HEK293 (cell line): ENCODE measurements at regions not wholly inside any gene's neighbourhood (a gene's known extent, or its start where the extent isn't known, plus 50 kb on each side); places are given as distances from the start of the nearest gene placed in this dataset.

Experiments used
- CTCF ChIA-PET: fragments of 350-600 bp; formaldehyde crosslinking; extraction: SDS; loops from one replicate; lab custom pipeline; 2021; ENCODE audit warnings: antibody characterized with exemption; lab: Yijun Ruan, JAX
- POLR2A ChIA-PET: fragments of 300-600 bp; formaldehyde crosslinking; extraction: SDS; loops from one replicate; lab custom pipeline; 2020; ENCODE audit warnings: antibody characterized with exemption, inconsistent platforms; lab: Yijun Ruan, JAX
- H3K27ac ChIP-seq: fragments of 200-500 bp; sonication (Bioruptor generic); 2 replicates; pipeline ENCODE4 v1.5.1; 2014; ENCODE audit warnings: low read depth, low read length, control low read depth, inconsistent platforms; ENCODE audit errors: extremely low read depth
- H3K36me3 ChIP-seq, 2 experiments: fragments of 200-500 bp in 1 of 2; sonication (Bioruptor generic) in 1 of 2; 1 replicate in 1 of 2; 2 replicates in 1 of 2; pipeline ENCODE4 v1.5.1; 2014 to 2017; ENCODE audit warnings: inconsistent platforms in 2 of 2, low read length in 2 of 2; ENCODE audit not compliant: control insufficient read depth in 2 of 2, insufficient read depth in 1 of 2
- H3K4me1 ChIP-seq: fragments of 200-500 bp; sonication (Bioruptor generic); 2 replicates; pipeline ENCODE4 v1.5.1; 2014; ENCODE audit warnings: mild to moderate bottlenecking, low read length, inconsistent platforms; ENCODE audit not compliant: control insufficient read depth, insufficient read depth
- H3K4me3 ChIP-seq: 2 replicates; pipeline ENCODE4 v1.5.1; 2011; ENCODE audit warnings: low read depth, mild to moderate bottlenecking, control low read depth, low read length, moderate library complexity
- H3K9me3 ChIP-seq: fragments of 200-500 bp; sonication (Bioruptor generic); 2 replicates; pipeline ENCODE4 v1.5.1; 2014; ENCODE audit warnings: low read depth, low read length, inconsistent platforms; ENCODE audit not compliant: control insufficient read depth, insufficient read depth
- GFI1B ChIP-seq: fragments of 450-650 bp; formaldehyde crosslinking; IDR thresholded peaks from 2 replicates; pipeline ENCODE4 v1.5.1; 2016; ENCODE audit warnings: missing biosample characterization, missing genetic modification characterization
- HOXD13 ChIP-seq: sonication (generic); formaldehyde crosslinking; IDR thresholded peaks from 2 replicates; pipeline ENCODE4 v1.8.0; 2022; ENCODE audit warnings: missing genetic modification reagents, borderline replicate concordance
- KLF8 ChIP-seq: fragments of 450-650 bp; formaldehyde crosslinking; IDR thresholded peaks from 2 replicates; pipeline ENCODE4 v1.5.1; 2016; ENCODE audit warnings: missing biosample characterization, missing genetic modification characterization
- MZF1 ChIP-seq: fragments of 450-650 bp; formaldehyde crosslinking; IDR thresholded peaks from 2 replicates; pipeline ENCODE4 v1.5.1; 2017; ENCODE audit warnings: missing biosample characterization, missing genetic modification characterization, borderline replicate concordance
- SP2 ChIP-seq: fragments of 450-650 bp; formaldehyde crosslinking; IDR thresholded peaks from 2 replicates; pipeline ENCODE4 v1.5.1; 2016; ENCODE audit warnings: missing biosample characterization, missing genetic modification characterization
- YY2 ChIP-seq: fragments of 450-650 bp; formaldehyde crosslinking; IDR thresholded peaks from 2 replicates; pipeline ENCODE4 v1.5.1; 2016; ENCODE audit warnings: missing biosample characterization, missing genetic modification characterization
- ZNF157 ChIP-seq: fragments of 450-650 bp; formaldehyde crosslinking; IDR thresholded peaks from 2 replicates; pipeline ENCODE4 v1.5.1; 2016; ENCODE audit warnings: missing biosample characterization, missing genetic modification characterization
- ZNF184 ChIP-seq: fragments of 450-650 bp; IDR thresholded peaks from 2 replicates; pipeline ENCODE4 v1.5.1; 2018; ENCODE audit warnings: missing biosample characterization, mild to moderate bottlenecking, missing genetic modification characterization
- ZNF19 ChIP-seq: fragments of 450-650 bp; formaldehyde crosslinking; IDR thresholded peaks from 2 replicates; pipeline ENCODE4; 2016; ENCODE audit warnings: missing biosample characterization, missing genetic modification characterization, low read depth
- ZNF433 ChIP-seq: fragments of 450-650 bp; formaldehyde crosslinking; IDR thresholded peaks from 2 replicates; pipeline ENCODE4 v1.5.1; 2016; ENCODE audit warnings: missing biosample characterization, missing genetic modification characterization, low read depth
- ZNF501 ChIP-seq: fragments of 450-650 bp; formaldehyde crosslinking; IDR thresholded peaks from 2 replicates; pipeline ENCODE4 v1.5.1; 2016; ENCODE audit warnings: missing biosample characterization, missing genetic modification characterization
- ZNF555 ChIP-seq: fragments of 450-650 bp; formaldehyde crosslinking; conservative IDR thresholded peaks from 2 replicates; pipeline ENCODE4 v1.5.1; 2017; ENCODE audit warnings: missing biosample characterization, mild to moderate bottlenecking, missing genetic modification characterization, inconsistent platforms
- ZNF560 ChIP-seq: fragments of 450-650 bp; formaldehyde crosslinking; IDR thresholded peaks from 2 replicates; pipeline ENCODE4 v1.5.1; 2017; ENCODE audit warnings: missing biosample characterization, missing genetic modification characterization, borderline replicate concordance
- ZNF596 ChIP-seq: fragments of 450-650 bp; IDR thresholded peaks from 2 replicates; pipeline ENCODE4 v1.5.0; 2018; ENCODE audit warnings: missing biosample characterization, mild to moderate bottlenecking, missing genetic modification characterization, moderate library complexity
- ZNF626 ChIP-seq: fragments of 450-650 bp; sonication (Bioruptor Pico); formaldehyde crosslinking; IDR thresholded peaks from 2 replicates; pipeline ENCODE4 v1.5.1; 2018; ENCODE audit warnings: missing biosample characterization, missing genetic modification characterization, inconsistent platforms
- ZNF707 ChIP-seq: fragments of 450-650 bp; formaldehyde crosslinking; IDR thresholded peaks from 2 replicates; pipeline ENCODE4 v1.5.1; 2016; ENCODE audit warnings: missing biosample characterization, missing genetic modification characterization
- ZNF830 ChIP-seq: fragments of 450-650 bp; IDR thresholded peaks from 2 replicates; pipeline ENCODE4 v1.5.0; 2018; ENCODE audit warnings: missing biosample characterization, missing genetic modification characterization, low read depth, mild to moderate bottlenecking, moderate library complexity
- ZSCAN30 ChIP-seq: fragments of 450-650 bp; IDR thresholded peaks from 2 replicates; pipeline ENCODE4 v1.5.1; 2018; ENCODE audit warnings: missing biosample characterization, mild to moderate bottlenecking, missing genetic modification characterization, moderate library complexity
- ZXDB ChIP-seq: fragments of 450-650 bp; formaldehyde crosslinking; IDR thresholded peaks from 2 replicates; pipeline ENCODE4 v1.5.1; 2016; ENCODE audit warnings: missing biosample characterization, missing genetic modification characterization
- TF ChIP-seq, protein P1 (sequence below): fragments of 450-650 bp; formaldehyde crosslinking; conservative IDR thresholded peaks from 2 replicates; pipeline ENCODE4 v1.5.1; 2016; ENCODE audit warnings: low read depth, missing biosample characterization, missing genetic modification characterization
- TF ChIP-seq, protein P2 (sequence below): fragments of 450-650 bp; formaldehyde crosslinking; IDR thresholded peaks from 2 replicates; pipeline ENCODE4 v1.5.1; 2016; ENCODE audit warnings: missing biosample characterization, missing genetic modification characterization, borderline replicate concordance

DNA sequence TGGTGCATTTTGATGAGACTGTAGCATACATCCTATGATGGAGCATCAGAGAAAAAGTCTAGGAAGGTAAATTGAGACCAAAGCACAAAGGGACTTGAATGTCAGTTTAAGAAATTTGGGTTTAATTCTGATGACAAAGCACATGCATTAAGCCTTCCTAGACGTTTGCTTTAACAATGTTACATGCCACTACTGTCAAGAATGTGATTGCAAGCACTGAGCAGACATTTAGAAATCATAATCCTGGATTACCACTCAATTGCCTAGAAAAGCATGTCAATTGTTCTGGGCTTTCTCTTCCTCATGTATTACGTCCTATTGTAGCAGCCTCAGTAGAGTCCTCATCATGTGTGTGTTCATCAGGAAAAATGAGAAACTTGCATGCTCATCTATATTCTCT lies 117.1 kb downstream of the ZNF281 start:
- TF ChIP-seq ZXDB: no peak
- no peak for TF ChIP-seq ZNF184 (tag by site-specific recombination)
- TF ChIP-seq ZNF433: no peak
- no peak for TF ChIP-seq KLF8 (tag by site-specific recombination)
- TF ChIP-seq GFI1B (tag by site-specific recombination): no peak
- TF ChIP-seq ZSCAN30 (tag by site-specific recombination): no peak
- TF ChIP-seq ZNF707 (tag by site-specific recombination): no peak
- no peak for TF ChIP-seq MZF1 (tag by site-specific recombination)
- no peak for TF ChIP-seq ZNF626 (tag by site-specific recombination)
- no peaks in the 10 kb centered on the region for H3K4me1 ChIP-seq
- ChIA-PET POLR2A (no interaction called here), CTCF (interaction anchor here (0.7 kb wide), 1 partner anchor 605 kb away, joined by 3 read pairs; no protein-coding TSS in a partner anchor)
- no peaks in the 10 kb centered on the region for H3K36me3 ChIP-seq
- no peak overlapping the region for H3K27ac ChIP-seq
- no peaks in the 10 kb centered on the region for H3K9me3 ChIP-seq
- no peak overlapping the region for H3K4me3 ChIP-seq

DNA sequence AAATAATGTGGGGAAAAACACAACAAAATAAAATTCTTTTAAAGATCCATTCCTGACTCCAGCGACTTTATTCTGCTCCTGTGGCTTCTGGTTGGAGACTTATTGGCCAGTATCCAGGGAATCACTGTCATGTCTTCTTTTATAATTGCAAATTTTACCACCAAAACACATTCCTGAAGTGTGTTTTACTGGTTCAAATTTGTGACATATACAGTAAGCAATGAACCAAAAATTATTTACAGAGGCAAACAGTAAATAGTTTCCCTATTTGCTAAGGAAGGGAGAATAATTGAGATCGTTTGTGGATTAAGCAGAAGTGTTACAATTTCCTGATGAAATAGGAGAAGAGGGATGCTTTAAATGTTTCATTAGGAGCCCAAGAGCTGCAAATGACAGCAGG lies 118.7 kb downstream of the ZNF281 start:
- Histone ChIP-seq H3K4me1 (no peaks in the 10 kb centered on the region), H3K27ac (no peak overlapping the region), H3K36me3 (no peaks in the 10 kb centered on the region), H3K4me3 (no peak overlapping the region), H3K9me3 (no peaks in the 10 kb centered on the region)
- TF ChIP-seq ZNF555 (tag by site-specific recombination) (no peak), ZNF830 (no peak), SP2 (tag by site-specific recombination) (no peak), ZNF501 (tag by site-specific recombination) (no peak), ZNF19 (tag by site-specific recombination) (no peak), ZNF596 (tag by site-specific recombination) (no peak), ZNF560 (tag by site-specific recombination) (no peak), HOXD13 (CRISPR knock-in tag) (no peak), ZNF157 (no peak), YY2 (tag by site-specific recombination) (no peak)
- TF ChIP-seq, protein P1, sequence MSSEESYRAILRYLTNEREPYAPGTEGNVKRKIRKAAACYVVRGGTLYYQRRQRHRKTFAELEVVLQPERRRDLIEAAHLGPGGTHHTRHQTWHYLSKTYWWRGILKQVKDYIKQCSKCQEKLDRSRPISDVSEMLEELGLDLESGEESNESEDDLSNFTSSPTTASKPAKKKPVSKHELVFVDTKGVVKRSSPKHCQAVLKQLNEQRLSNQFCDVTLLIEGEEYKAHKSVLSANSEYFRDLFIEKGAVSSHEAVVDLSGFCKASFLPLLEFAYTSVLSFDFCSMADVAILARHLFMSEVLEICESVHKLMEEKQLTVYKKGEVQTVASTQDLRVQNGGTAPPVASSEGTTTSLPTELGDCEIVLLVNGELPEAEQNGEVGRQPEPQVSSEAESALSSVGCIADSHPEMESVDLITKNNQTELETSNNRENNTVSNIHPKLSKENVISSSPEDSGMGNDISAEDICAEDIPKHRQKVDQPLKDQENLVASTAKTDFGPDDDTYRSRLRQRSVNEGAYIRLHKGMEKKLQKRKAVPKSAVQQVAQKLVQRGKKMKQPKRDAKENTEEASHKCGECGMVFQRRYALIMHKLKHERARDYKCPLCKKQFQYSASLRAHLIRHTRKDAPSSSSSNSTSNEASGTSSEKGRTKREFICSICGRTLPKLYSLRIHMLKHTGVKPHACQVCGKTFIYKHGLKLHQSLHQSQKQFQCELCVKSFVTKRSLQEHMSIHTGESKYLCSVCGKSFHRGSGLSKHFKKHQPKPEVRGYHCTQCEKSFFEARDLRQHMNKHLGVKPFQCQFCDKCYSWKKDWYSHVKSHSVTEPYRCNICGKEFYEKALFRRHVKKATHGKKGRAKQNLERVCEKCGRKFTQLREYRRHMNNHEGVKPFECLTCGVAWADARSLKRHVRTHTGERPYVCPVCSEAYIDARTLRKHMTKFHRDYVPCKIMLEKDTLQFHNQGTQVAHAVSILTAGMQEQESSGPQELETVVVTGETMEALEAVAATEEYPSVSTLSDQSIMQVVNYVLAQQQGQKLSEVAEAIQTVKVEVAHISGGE (tag by site-specific recombination): no peak
- TF ChIP-seq, protein P2, sequence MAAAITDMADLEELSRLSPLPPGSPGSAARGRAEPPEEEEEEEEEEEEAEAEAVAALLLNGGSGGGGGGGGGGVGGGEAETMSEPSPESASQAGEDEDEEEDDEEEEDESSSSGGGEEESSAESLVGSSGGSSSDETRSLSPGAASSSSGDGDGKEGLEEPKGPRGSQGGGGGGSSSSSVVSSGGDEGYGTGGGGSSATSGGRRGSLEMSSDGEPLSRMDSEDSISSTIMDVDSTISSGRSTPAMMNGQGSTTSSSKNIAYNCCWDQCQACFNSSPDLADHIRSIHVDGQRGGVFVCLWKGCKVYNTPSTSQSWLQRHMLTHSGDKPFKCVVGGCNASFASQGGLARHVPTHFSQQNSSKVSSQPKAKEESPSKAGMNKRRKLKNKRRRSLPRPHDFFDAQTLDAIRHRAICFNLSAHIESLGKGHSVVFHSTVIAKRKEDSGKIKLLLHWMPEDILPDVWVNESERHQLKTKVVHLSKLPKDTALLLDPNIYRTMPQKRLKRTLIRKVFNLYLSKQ (tag by site-specific recombination): no peak
- ChIA-PET POLR2A (no interaction called here), CTCF (interaction anchor here (0.7 to 2.2 kb wide), 3 partner anchors 11 to 58 kb away, joined by 3 to 10 read pairs (median 3); no protein-coding TSS in a partner anchor)
